HG03135 (cell line): ENCODE measurements at regions not wholly inside any gene's neighbourhood (a gene's known extent, or its start where the extent isn't known, plus 50 kb on each side); places are given as distances from the start of the nearest gene placed in this dataset.
"Not testable (repeated sequence)": the region's sequence is repeated elsewhere in the genome, so short reads cannot be mapped to it uniquely, and the experiment has no call there.

Experiments used
- ATAC-seq: cut with Tn5 transposase; IDR thresholded peaks from one replicate; pipeline ENCODE4 v1.9.1; 2021; ENCODE audit warnings: mild to moderate bottlenecking, moderate library complexity; ENCODE audit not compliant: unreplicated experiment

GRCh38 chr17:51387582-51387981 is 127.2 kb downstream of the UTP18 start:
- no peak for ATAC-seq

GRCh38 chr17:51387986-51388385 is 127.6 kb downstream of the UTP18 start:
- no peak for ATAC-seq

- ATAC-seq: no peak
Measured at GRCh38 chr17:51389875-51390274, 129.5 kb downstream of the UTP18 start.

DNA sequence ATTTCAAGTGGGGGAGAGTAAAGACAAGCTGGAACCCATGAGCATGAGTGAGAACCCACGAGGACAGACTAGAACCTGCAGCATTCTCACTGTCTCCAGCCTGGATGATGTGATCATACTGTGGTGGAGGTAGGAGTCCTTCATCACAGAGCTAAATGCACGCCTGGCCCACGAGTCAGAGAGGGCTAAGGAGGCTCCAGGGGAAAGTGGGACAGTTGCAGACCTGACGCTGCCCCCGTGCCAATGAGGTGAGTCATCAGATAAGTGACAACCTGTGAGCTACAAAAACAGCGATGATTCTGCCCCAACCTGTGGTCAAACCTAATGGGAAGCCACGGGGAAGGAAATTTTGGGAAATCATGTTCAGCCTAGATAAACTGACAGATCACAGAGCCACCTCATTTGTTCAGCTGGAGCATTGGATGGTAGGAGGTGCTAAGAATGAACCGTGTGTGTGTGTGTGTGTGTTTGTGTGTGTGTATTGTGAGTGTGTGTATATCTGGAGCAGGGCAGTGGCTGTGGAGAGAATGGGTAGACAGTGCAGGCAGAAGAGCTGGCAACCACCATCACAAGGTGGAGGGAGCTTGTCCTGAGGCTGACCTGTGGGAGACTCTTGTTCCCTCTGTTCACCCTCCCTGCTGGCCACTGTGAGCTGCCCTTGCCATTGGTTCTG is 131.8 kb downstream of the UTP18 start:
- no peak for ATAC-seq

- ATAC-seq: no peak
Measured at GRCh38 chr17:51395621-51396020, 135.3 kb downstream of the UTP18 start.

- ATAC-seq: no peak
Measured at GRCh38 chr17:51397361-51398127, 137.2 kb downstream of the UTP18 start.

- ATAC-seq: no peak
Measured at GRCh38 chr17:51398128-51398525, 137.8 kb downstream of the UTP18 start.

- ATAC-seq: no peak
Measured at GRCh38 chr17:51398687-51399086, 138.3 kb downstream of the UTP18 start.

- ATAC-seq: no peak
Measured at GRCh38 chr17:51401279-51401678, 140.9 kb downstream of the UTP18 start.

GRCh38 chr17:51402899-51403298 is 142.6 kb downstream of the UTP18 start:
- ATAC-seq: no peak

DNA sequence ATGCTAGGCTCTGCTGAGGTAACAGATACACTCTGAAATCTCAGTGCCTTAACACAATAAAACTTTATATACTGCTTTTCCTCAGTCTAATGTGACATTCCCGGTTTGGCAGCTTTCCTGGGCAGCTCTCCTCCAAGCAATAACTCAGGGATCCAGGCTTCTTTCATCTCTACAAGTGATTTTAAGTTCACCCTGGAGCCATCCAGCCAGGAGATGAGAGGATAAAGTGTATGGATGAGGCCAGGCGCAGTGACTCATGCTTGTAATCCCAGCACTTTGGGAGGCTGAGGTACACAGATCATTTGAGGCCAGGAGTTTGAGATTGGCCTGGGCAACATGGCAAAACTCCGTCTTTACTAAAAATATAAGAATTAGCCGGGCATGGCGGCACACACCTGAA is 147.2 kb downstream of the UTP18 start:
- ATAC-seq: no peak

GRCh38 chr17:51419476-51419875 is 159.1 kb downstream of the UTP18 start:
- ATAC-seq: no peak

DNA sequence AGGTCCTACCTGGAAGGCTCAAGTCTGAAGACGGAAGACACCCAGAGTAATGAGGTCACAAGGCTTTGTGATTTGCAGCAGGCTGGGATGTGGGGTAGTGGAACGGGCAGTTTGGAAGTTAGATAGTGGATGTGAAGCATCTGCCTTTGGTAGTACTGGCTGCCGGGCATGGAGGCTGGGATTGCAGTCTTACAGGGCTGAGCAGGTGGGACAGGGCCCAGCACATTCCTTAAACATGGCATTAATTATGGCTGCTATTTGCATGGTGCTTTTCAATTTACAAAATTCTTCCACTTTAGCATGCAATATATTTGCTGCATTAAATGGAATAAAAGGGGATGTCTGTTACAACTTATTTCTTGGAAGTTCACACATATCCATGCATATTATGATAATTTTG is 161.2 kb downstream of the UTP18 start:
- no peak for ATAC-seq

- ATAC-seq: no peak
Measured at GRCh38 chr17:51422634-51423033, 162.3 kb downstream of the UTP18 start.

- ATAC-seq: no peak
Measured at GRCh38 chr17:51423421-51424160, 163.2 kb downstream of the UTP18 start.

DNA sequence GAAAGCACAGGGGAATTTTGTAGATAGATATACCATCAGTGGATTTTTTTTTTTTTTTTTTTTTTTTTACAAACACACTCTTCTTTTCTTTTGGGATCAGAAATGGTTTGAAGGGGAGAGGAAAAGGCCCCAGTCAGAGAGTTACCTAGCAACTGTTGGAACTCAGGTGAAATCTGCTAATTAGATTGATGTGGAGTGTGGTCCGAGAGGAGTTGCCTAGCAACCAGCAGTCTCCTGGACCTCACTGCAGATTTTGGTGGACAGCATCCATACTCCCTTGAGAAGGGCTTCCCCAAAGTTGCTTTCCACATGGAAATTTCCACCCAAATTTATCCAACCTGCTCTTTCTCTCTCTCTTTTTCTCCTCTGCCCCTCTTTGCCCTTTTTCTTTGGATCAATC is 165.4 kb downstream of the UTP18 start:
- no peak for ATAC-seq

DNA sequence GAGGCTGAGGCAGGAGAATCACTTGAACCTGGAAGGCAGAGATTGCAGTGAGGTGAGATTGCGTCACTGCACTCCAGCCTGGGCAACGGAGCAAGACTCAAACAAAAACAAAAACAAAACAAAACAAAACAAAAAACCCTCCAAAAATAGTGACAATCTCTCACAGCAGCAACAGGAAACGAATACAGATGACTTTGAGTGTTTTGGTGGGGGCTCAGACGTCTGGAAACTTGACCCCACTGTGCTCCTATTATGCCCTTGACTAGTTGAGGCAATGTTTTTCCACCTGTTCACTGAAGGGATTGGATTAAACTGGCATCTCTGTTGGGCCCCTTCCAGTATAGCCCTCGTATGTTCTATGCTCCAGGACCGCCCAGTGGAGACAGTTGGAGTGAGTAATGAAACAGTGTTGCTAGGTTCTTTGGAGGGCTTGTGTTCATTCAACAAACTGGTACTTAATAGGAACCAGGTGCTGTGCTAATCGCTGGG is 167.0 kb downstream of the UTP18 start:
- ATAC-seq: peak; percentile 17

DNA sequence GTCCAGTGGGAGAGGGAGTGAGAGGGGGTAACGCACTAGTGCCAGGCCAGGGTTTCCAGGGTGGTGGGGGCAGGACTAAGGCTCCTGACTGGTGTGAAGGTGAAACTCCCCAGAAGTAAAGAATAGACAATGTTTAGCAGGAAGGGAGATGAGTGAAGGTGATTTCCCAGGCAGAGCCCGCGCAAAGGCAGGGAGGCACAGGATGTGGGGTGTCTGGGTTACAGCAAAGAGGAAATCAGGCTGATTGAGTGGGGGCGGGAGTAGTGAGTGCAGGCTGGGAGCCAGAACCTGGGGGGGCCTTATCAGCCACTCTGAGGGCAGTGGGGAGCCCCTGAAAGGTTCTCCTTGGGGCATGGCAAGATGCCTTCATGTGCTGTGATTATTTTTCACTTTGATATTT is 167.5 kb downstream of the UTP18 start:
- peak; percentile 89 for ATAC-seq

DNA sequence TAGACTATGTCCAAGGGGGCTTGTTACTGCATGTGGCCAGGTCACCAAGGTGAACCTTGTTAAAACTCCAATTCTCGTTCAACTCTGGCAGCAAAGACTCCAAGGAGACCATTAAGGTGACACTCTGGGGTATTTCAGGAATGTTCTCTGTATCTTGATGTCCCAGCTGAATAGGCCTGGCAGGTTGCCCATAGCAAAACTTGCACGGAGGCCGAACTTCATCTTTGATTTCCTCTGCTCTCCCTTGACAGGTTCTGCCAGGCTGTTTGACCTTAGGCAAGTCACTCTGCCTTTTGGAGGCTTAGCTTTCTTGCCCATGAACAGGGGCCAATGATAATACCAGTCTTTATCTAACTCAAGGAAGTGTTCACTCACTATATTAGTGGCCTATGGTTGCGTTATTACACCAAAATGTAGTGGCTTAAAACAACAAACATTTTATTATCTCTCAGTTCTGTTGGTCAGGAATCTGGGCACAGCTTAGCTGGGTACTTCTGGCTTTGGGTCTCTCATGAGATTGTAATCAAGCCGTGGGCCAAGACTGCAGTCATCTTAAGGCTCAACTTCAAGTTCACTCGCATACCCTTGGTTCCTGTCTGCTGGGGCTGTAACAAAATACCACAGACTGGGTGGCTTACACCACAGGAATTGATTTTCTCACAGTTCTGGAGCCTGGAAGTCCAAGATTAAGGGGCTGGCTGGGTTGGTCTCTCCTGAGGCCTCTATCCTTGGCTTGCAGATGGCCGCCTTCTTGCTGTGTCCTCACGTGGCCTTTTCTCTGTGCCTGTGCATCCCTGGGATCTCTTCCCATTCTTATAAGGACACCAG is 168.5 kb downstream of the UTP18 start:
- ATAC-seq: no peak

- ATAC-seq: not testable (repeated sequence)
Measured at GRCh38 chr17:51429938-51430337, 169.6 kb downstream of the UTP18 start.

DNA sequence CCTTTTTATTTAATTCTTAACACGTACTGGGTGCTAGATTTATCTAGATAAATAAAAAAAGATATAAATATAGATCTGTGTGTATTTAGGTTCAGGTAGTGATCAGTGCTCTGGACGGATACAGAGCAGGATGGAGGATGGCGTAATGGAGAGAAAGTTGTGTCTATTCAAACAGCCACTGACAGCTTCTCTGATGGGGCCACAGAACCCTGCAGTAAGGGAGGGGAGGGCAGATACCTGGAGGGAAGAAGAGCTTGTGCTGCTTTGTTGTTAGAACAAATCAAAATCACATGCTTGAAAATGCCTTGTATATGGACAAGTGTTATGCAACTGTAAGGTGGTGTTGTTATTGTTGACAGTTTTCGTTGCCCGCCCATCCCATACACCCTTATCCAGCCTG is 170.2 kb downstream of the UTP18 start:
- no peak for ATAC-seq
